SHP77 (cell line): ENCODE measurements at regions not wholly inside any gene's neighbourhood (a gene's known extent, or its start where the extent isn't known, plus 50 kb on each side); places are given as distances from the start of the nearest gene placed in this dataset.

Experiments
- DNase-seq, 2 experiments: peaks; one replicate each; lab custom pipeline; 2025; lab: John Stamatoyannopoulos, UW

DNA sequence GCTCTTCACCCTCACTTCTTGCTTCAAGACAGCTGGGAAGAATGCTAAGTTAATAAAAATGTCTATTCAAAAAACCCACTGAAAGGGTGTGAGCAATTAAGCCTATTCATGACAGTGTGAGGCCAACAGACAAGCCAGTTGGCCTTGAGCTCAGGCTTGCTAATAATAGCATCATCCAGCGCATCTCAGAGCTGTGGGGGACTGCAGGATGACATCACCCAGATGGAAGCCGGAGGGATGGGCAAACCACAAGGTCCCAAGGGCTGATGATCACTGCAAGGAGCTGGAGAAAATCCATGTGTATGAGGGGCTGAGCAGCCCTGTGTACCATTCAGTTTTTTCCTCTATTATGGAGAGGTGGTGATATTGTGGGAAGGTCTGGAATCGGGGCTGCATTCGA lies 770.4 kb downstream of the TNS3 start:
- DNase-seq, result no peak

- DNase-seq, result no peak
Observed at GRCh38 chr7:46810986-46811385, 770.9 kb downstream of the TNS3 start.

DNA sequence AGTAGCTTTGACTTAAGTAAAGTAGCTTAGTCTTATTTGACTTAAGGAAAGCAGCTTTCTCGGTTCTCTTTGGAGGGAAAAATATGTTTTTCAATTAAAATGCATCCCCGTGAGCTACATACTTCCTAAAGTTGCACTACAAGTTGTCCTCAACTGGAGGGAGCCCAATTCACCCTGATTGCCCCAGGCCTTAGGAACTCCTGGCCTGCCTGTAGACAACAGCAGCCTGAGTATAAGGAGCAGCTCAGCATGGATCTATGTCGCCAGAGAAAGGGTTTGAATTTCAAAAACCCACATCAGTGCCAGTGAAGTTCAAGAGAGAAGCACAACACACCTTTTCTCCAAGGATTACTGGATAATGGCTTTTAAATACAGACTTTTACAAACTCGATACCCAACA lies 772.0 kb downstream of the TNS3 start:
- no peak for DNase-seq

DNA sequence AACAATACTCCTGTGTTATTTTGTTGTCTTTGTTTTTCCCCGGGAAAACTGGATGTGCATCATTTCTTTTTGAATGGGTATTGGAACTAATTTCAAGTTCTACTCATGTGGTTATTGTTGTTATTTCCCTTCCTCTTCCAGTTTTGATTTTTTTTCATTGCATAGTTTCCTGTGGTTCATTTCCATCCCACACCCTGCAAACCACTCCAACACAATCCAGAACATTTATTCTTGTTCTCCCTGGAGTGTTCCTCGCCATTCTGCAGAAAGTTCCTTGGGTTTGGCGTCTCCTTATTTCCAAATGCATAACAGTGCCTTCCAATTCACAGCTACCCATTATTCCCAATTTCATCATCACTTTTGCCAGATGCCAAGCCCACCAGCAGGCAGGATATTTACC lies 775.1 kb downstream of the TNS3 start:
- DNase-seq, result no peak

DNA sequence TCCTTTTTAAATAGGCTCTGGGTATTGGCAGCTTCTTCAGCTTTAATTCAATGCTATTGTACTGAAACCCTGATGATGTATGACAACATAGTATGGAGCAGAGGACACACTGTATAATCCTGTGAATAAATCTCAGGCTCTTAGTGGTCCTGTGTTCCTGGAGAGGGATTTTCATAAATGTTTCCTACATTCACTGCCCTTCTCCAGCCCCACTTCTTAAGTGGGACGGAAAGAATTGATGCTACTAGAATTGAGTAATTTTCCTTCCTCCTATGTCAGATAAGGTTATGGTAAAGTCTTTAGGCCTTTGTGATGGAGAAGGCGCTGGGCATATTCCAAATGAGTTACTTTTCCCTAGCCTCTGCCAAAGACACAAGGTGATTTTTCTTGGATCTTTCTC lies 779.4 kb downstream of the TNS3 start:
- no peak for DNase-seq

- no peak for DNase-seq
Observed at GRCh38 chr7:46791188-46791587, 790.7 kb downstream of the TNS3 start.

- DNase-seq, result no peak
Observed at GRCh38 chr7:46786995-46787394, 794.9 kb downstream of the TNS3 start.

- DNase-seq, result peak in 1 of 2 experiments; percentile 7
Observed at GRCh38 chr7:46786221-46786954, 795.5 kb downstream of the TNS3 start.

DNA sequence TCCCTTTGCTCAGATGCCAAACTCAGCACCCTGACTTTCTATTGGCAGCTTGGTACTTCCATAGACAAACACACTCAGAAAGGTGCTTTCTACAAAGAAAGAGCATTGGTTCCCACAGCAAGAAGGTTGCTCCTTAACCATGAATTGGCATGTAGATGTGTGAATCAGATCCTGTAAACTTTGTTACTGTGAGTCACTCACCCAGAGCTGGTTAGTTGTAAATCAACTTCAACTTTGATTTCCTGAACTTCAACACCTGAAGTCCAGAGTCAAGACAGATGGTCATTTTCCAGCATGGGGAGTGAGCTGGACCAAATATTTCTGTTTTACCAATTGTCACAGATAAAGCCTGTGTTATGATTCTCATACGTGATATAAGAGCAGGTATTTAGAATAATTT lies 797.2 kb downstream of the TNS3 start:
- no peak for DNase-seq

GRCh38 chr7:46781901-46782439 lies 799.9 kb downstream of the TNS3 start:
- DNase-seq, result no peak

GRCh38 chr7:46776790-46777189 lies 805.1 kb downstream of the TNS3 start:
- no peak for DNase-seq

- DNase-seq, result no peak
Observed at GRCh38 chr7:46775776-46776175, 806.1 kb downstream of the TNS3 start.

GRCh38 chr7:46775020-46775419 lies 806.9 kb downstream of the TNS3 start:
- no peak for DNase-seq

DNA sequence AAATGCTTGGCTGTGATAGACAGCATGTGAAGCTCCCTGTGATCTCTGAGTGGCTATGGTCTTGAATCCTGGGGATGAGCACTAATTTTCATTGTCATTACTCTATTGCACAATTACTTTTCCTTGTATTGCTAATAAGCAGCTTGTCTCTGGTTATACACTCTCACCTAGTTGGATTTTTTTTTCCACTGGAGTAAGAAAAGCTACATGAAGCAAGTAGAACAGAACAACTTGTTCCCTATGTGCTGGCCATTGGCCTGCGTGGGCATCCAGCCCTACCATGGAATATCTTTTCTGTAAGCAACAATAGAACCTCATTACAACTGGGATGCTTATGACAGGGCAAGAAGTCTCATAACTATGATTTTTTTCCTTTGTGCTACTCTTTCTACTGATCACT lies 807.4 kb downstream of the TNS3 start:
- DNase-seq, result no peak

DNA sequence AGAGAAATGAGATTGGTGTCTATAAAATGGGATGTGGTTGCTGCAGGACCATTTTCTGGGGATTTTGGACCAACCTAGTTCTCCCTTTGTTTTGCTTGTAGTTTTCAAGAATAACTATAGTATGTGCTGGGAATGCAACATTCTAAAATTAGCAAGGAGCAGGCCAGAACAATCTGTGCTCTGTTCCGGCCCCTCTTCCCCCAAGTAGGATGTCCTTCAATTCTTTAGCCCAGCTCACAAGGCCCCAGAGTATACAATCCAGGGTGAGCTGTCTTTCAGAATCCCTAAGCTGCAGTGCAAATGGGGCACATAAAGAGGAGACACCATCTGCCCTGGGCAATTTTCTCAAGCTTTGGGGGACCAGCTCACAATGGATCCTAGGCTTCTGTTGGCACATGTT lies 809.1 kb downstream of the TNS3 start:
- no peak for DNase-seq

DNA sequence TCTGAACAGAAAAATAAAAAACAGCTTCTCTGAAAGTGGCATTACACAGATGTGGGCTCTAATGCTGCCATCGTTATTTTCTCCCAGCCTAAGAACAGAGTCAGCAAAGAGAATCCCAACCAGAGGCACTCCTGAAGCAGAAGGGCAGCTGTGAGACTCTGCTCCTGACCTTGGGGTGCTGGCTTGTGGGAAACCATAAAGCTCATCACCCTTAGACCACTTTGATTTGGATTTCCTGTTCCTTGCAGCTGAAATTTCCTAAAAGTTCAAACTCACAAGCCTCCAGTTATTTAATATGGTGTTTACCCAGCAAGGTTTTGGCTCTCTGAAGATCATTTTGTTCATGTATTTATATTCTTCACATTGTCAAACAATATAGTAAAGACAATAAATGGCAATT lies 814.8 kb downstream of the TNS3 start:
- DNase-seq, result no peak

DNA sequence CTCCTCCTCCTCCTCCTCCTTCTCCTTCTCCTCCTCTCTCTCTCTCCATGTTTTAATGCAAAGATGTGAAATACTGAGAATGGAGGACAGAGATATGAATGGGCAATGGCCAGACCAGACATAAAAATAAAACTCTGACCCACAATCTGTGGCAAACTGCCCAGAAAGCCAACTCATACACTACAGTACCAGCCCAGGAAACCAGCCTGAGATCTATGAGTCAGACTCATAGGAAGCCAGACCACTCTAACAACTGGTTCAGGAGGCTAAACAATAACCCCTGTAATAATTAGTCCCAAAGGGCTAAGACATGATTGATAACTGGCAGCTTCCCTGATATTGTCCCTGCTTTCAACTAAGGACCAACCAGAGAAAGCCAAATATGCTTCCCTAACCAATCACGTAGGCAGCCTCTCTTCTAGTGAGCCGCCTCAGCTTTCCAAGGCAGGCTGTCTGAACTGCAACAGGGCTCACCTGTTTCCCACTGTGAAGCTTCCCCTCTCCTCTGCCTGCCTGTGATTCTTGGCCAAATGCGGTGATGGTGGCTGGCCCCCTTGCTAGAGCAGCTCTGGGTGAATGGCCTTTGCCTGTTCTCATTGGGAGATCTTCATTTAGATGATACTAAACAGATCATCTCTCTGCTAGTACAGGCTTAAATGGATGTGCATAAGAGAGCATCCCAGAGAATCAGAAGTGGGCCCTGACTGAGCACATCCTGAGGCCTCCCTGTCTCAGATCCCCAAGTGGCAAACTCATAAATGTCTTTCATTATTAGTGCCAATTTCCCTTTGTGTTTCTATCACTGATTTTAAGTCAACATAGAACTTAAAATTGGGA lies 817.6 kb downstream of the TNS3 start:
- DNase-seq, result no peak

GRCh38 chr7:46763344-46763743 lies 818.6 kb downstream of the TNS3 start:
- DNase-seq, result no peak

GRCh38 chr7:46759711-46760480 lies 822.0 kb downstream of the TNS3 start:
- DNase-seq, result no peak

- DNase-seq, result no peak
Observed at GRCh38 chr7:46756996-46757395, 824.9 kb downstream of the TNS3 start.

DNA sequence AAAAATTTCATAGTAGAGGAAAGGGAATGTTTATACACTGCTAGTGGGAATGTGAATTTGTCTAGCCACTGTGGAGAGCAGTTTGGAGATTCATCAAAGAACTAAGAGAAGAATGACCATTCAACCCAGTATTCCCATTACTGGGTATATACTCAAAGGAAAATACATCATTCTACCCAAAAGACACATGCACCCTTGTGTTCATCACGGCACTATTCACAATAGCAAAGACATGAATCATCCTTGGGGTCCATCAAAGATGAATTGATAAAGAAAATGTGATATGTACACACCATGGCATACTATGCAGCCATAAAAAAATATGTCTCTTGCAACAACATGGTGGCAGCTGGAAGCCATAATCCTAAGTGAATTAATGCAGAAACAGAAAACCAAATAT lies 825.7 kb downstream of the TNS3 start:
- no peak for DNase-seq
